T-helper 17 cell (primary cell): ENCODE measurements at regions not wholly inside any gene's neighbourhood (a gene's known extent, or its start where the extent isn't known, plus 50 kb on each side); places are given as distances from the start of the nearest gene placed in this dataset.
"Not testable (repeated sequence)": the region's sequence is repeated elsewhere in the genome, so short reads cannot be mapped to it uniquely, and the experiment has no call there.

Source experiments
- ATAC-seq: fragments of 150-1000 bp; cut with Tn5 transposase; 2 replicates; pipeline ENCODE4 v1.10.0; 2021; ENCODE audit warnings: mild to moderate bottlenecking, moderate library complexity
- DNase-seq, 3 donors: peaks; one replicate each; pipeline versions ENCODE4 v3.0.0 to v3.0.0-alpha.2; 2020 to 2021
- H3K9me3 ChIP-seq: one replicate; pipeline ENCODE4 v1.7.0; 2013; ENCODE audit warnings: low read length, mild to moderate bottlenecking; ENCODE audit not compliant: control insufficient read depth, poor library complexity, severe bottlenecking
- H3K27ac Mint-ChIP-seq: one replicate; pipeline ENCODE4 v1.8.0; 2022; ENCODE audit warnings: mild to moderate bottlenecking, moderate library complexity, mixed read lengths
- H3K27me3 Mint-ChIP-seq: one replicate; pipeline ENCODE4 v1.8.0; 2022; ENCODE audit warnings: mixed read lengths
- H3K36me3 Mint-ChIP-seq: one replicate; pipeline ENCODE4 v1.8.0; 2022; ENCODE audit warnings: low read depth, mixed read lengths
- H3K4me1 Mint-ChIP-seq: one replicate; pipeline ENCODE4 v1.8.0; 2022; ENCODE audit warnings: mild to moderate bottlenecking, mixed read lengths
- H3K4me3 Mint-ChIP-seq: one replicate; pipeline ENCODE4 v1.8.0; 2022; ENCODE audit warnings: mild to moderate bottlenecking, moderate library complexity, mixed read lengths

DNA sequence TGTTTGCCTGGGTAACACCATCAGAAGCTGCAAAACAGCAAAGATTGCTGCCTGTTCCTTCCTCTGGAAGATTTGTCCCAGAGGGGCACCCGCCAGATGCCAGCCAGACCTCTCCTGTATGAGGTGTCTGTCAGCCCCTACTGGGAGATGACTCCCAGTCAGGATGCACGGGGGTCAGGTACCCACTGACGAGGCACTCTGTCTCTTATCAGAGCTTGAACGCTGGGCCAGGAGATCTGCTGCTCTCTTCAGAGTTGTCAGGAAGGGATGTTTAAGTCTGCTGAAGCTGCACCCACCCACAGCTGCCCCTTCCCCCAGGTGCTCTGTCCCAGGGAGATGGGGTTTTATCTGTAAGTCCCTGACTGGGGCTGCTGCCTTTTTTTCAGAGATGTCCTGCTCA, 207.4 kb upstream of the PDE3A start:
- not testable (repeated sequence) for DNase-seq, H3K36me3 Mint-ChIP-seq, H3K9me3 ChIP-seq, H3K4me3 Mint-ChIP-seq, ATAC-seq, H3K4me1 Mint-ChIP-seq, H3K27me3 Mint-ChIP-seq, H3K27ac Mint-ChIP-seq

DNA sequence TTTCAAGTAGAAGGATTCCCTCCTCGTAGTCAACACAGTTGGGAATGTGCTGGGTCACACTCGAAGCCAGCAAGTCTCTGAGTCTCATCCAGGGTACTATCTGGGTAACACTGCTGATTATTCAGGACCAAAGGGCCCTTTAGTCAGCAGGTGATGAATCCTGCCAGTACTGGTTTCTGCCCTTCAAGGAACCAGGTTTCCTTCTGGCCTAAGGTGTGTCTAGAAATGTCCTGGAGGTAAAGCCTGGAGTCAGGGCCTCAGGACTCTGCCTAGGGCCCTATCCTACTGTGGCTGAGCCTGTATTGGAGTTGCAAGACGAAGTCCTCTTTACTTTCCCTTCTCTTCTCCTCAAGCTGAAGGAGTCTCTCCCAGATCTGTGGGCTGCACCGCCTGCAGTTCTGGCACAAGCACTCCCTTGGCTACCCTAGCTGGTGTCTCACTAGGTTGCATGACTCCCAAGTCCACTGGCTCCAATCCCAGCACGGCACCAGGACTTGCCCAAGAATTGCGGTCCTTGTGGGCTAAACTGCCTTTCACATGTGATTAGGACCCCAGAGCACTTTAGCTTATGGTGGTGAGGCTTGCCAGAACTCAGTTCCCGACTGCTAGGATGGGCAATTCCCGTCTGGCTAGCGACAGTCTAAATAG, 193.7 kb upstream of the PDE3A start:
- H3K4me1 Mint-ChIP-seq = no peaks in the 10 kb centered on the region
- DNase-seq (no peak), ATAC-seq (no peak)
- H3K4me3 Mint-ChIP-seq = no peak overlapping the region
- H3K36me3 Mint-ChIP-seq = no peaks in the 10 kb centered on the region
- H3K9me3 ChIP-seq = no peaks in the 10 kb centered on the region
- H3K27me3 Mint-ChIP-seq = no peaks in the 10 kb centered on the region
- no peak overlapping the region for H3K27ac Mint-ChIP-seq

DNA sequence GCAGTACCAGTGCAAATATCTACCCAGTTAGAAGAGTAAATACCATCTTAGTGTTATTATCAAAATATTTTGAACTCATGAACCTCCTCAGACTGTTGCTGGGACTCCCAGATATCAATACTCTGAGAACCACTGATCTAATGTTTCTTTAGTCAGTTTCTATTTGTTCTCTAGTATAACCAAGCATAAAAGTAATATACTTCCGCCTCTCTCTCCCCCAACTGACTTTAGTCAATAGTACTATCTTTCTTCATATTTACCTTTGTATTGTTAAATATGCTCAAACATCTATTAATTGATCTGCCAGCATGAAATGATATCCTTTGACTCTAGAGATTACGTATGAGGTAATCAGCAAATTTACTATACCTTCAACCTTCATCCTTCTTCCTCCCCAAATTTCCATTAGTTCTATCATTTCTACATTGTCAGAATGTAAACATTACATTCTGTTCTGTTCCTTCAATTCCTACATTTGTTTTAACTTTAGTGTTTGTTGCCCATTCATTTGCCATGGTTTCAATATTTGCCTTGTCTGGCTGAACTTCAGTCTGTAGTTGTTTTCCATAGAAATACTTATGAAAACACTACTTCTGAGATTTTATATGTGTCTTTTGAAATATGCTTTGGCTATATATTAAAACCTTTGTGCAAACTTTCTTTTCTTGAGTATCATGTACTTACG, 192.5 kb upstream of the PDE3A start:
- no peak for DNase-seq
- H3K9me3 ChIP-seq = no peaks in the 10 kb centered on the region
- no peak for ATAC-seq
- Mint-ChIP-seq H3K4me1 (no peaks in the 10 kb centered on the region), H3K27ac (no peak overlapping the region), H3K4me3 (no peak overlapping the region), H3K36me3 (no peaks in the 10 kb centered on the region), H3K27me3 (no peaks in the 10 kb centered on the region)

DNA sequence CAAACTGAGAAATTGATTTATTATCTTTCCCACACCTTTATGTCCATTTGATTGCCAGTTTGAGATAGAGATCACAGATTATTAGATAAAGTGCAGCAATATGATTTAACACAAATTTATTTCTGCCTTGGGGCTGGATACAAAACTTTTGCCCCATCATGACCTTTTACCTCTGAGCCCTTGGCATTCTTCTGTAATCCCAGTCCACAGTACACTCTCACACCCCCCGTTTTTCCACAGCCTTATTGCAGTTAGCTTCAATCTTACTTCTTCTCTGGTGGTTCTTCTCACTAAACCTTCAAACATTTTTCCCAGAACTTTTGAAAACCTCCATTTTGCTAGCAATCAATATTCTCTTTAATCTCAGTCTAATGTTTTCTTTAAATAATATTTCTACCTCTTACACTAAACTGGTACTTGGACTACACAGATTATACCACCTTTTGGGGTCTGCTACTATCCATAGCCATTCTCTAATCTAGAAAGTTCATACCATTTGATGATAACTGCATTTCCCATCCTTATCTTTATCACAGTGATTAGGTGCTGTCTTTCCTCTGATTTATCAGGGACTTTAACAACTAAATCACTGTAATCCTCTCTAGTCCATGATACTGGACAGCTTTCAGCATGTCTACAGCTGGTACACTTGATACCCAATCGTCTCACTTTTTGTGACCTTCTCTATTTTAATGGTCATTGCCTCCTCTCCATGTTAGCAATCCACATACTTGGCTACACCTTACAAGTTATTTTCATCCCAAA, 186.7 kb upstream of the PDE3A start:
- Mint-ChIP-seq H3K36me3 (no peaks in the 10 kb centered on the region), H3K4me1 (no peaks in the 10 kb centered on the region), H3K27ac (no peak overlapping the region), H3K4me3 (no peak overlapping the region), H3K27me3 (peaks cover 5% of the 10 kb centered on the region)
- DNase-seq (no peak), ATAC-seq (no peak)
- H3K9me3 ChIP-seq = no peaks in the 10 kb centered on the region

DNA sequence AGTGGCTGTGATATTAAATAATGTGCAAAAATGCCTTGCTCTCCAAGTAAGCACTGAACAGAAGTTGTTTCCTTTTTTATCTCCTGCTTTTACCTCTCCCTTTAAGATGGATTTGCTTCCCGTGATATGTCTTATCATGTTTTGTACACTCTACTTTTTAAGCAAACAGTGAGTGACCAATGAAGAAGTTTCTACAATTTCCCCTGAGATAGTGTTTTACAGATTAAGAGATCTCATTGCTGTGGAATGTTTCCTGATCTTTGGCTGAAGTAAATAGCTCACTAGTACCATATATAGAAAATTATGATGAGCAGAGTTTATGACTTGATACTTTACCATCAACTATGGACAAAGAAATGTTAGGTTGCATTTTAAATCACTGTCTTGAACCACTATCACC, 184.8 kb upstream of the PDE3A start:
- no peaks in the 10 kb centered on the region for H3K9me3 ChIP-seq
- H3K36me3 Mint-ChIP-seq = no peaks in the 10 kb centered on the region
- H3K27ac Mint-ChIP-seq = no peak overlapping the region
- no peak overlapping the region for H3K4me3 Mint-ChIP-seq
- peaks cover 5% of the 10 kb centered on the region for H3K27me3 Mint-ChIP-seq
- ATAC-seq (no peak), DNase-seq (no peak)
- H3K4me1 Mint-ChIP-seq = no peaks in the 10 kb centered on the region

DNA sequence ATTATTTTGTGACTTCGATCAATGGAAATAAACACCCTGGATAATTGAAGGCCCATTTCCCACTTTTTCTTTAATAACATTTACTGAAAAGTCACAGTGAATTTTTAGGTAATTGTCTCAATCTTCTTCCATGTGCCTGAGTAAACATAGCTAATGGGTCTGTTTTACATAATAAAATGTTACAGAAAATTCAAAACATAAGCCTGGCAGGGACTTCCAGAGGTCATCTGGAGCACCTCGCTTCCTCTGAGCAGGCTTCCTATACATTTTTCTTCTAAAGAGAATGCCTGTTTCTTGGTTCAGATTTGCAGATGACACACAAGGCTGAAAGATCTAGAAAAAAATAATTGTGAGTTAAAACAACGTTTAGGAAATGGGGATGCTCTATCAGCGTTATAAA, 183.8 kb upstream of the PDE3A start:
- H3K36me3 Mint-ChIP-seq = no peaks in the 10 kb centered on the region
- no peak overlapping the region for H3K4me3 Mint-ChIP-seq
- H3K27ac Mint-ChIP-seq = no peak overlapping the region

DNA sequence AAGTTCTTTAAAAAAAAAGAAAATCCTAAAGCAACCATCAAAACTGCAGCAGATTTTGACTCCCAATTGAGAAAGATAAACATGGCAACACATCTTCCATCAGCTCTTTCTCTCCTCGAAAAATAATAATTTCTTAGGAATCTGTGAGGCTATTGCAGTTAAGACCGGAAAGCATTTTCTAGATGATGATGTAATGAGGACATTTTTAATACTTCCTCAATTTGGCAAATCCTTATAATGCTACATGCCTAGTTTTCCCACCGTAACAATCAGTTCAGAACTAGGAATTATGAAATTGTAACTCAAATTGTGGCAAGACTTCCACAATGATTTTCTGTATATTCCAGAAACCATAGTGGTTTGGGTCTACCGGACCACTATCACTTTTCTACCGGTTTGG, 180.9 kb upstream of the PDE3A start:
- ATAC-seq (no peak), DNase-seq (no peak)
- Mint-ChIP-seq H3K27ac (no peak overlapping the region), H3K36me3 (no peaks in the 10 kb centered on the region), H3K4me3 (no peak overlapping the region), H3K4me1 (no peaks in the 10 kb centered on the region), H3K27me3 (peaks cover 5% of the 10 kb centered on the region)
- no peaks in the 10 kb centered on the region for H3K9me3 ChIP-seq

More for the DNA sequence above, 183.8 kb upstream of the PDE3A start:
- H3K9me3 ChIP-seq = no peaks in the 10 kb centered on the region
- ATAC-seq = no peak
- no peak for DNase-seq
- no peaks in the 10 kb centered on the region for H3K4me1 Mint-ChIP-seq
- H3K27me3 Mint-ChIP-seq = peaks cover 5% of the 10 kb centered on the region

DNA sequence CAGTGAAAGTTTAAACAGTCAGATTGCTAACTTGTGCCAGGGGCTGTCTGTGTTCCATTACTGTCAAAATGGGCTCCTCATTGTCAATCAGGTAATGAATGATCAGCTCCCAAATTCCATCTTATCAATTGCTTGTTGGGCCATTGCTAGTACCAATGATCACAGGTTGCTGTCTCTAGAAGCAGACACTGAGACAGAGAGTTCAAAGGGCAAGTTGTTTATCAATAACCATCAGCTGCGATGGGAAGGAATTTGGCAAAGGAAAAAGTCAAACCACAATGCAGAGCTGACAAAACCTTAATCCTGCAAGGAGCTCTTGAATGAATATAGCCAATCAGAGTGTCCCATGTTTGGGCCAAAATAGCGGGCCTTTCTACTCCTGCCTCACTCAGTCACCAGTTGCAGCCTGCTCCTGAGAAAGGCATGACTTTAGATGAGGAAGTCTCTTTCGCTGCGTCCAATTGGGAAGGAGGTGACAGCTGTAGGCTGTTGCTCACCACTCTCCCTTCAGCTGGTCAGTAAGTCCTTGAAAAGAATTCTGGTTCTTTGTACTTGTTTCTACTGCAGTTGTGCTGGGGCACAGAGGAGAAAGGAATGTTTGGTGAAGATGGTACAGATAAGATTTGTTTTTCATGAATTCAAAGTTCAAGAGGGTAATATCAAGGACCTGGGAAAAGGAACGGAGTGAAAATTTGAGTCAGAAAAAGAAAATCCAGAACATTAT, 179.2 kb upstream of the PDE3A start:
- no peaks in the 10 kb centered on the region for H3K9me3 ChIP-seq
- Mint-ChIP-seq H3K27ac (no peak overlapping the region), H3K36me3 (no peaks in the 10 kb centered on the region), H3K27me3 (no peaks in the 10 kb centered on the region), H3K4me3 (no peak overlapping the region), H3K4me1 (no peaks in the 10 kb centered on the region)
- DNase-seq (no peak), ATAC-seq (no peak)

DNA sequence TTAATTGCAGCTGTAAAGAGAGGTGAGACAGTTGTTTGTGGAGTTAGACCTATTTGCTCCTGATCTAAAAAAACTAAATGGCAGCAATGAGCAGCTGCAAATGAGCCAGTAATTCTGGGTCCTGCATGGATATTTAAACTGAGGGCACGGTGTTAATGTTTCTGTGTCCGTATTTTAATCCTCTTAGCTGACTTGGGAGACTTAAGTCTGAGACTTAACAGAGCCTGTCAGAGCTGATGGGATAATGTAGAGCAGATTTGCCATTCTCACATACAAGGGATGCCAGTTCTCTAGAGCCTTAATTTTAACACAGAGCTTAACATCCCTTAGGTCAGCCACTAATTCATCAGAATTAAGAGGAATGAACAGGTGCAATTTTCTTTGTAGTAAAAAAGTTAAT, 178.6 kb upstream of the PDE3A start:
- no peak for DNase-seq
- H3K9me3 ChIP-seq = no peaks in the 10 kb centered on the region
- Mint-ChIP-seq H3K27ac (no peak overlapping the region), H3K4me1 (no peaks in the 10 kb centered on the region), H3K4me3 (no peak overlapping the region), H3K36me3 (no peaks in the 10 kb centered on the region), H3K27me3 (no peaks in the 10 kb centered on the region)
- ATAC-seq = no peak

DNA sequence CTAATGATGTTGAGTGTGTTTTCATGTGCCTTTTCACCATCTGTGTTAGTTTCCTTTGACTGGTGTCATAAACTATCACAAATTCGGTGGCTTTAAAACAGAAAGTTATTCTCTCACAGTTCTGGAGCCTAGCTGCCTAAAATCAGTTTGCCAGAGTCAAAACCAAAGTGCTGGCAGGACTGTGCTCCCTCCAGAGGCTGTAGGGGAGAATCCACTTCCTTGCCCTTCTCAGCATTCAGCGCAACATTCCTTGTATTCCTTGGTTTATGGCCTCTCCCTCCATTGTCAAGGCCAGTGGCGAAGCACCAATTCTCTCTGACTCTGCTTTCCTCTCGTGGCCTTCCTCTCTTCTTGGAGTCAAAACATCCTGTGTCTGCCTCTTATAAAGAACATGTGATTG, 174.2 kb upstream of the PDE3A start:
- DNase-seq (no peak), ATAC-seq (no peak)
- H3K4me3 Mint-ChIP-seq = no peak overlapping the region
- no peaks in the 10 kb centered on the region for H3K36me3 Mint-ChIP-seq
- H3K27me3 Mint-ChIP-seq = no peaks in the 10 kb centered on the region
- H3K9me3 ChIP-seq = no peaks in the 10 kb centered on the region
- H3K27ac Mint-ChIP-seq = no peak overlapping the region
- no peaks in the 10 kb centered on the region for H3K4me1 Mint-ChIP-seq

DNA sequence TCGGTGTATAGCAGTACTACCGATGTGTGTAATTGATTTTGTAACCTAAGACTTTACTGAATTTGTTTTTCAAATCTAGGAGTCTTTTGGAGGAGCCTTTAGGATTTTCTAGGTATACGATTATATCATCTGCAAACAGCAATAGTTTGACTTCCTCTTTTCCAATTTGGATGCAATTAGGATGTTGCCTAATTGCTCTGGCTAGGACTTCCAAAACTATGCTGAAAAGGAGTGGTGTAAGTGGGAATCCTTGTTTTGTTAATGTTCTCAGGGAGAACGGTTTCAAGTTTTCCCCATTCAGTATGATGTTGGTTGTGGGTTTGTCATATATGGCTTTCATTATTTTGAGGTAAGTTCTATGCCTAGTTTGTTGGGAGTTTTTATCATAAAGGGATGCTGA, 171.6 kb upstream of the PDE3A start:
- Mint-ChIP-seq H3K27me3 (no peaks in the 10 kb centered on the region), H3K4me1 (no peaks in the 10 kb centered on the region), H3K4me3 (no peak overlapping the region), H3K36me3 (no peaks in the 10 kb centered on the region), H3K27ac (no peak overlapping the region)
- no peaks in the 10 kb centered on the region for H3K9me3 ChIP-seq
- no peak for ATAC-seq
- DNase-seq = no peak

DNA sequence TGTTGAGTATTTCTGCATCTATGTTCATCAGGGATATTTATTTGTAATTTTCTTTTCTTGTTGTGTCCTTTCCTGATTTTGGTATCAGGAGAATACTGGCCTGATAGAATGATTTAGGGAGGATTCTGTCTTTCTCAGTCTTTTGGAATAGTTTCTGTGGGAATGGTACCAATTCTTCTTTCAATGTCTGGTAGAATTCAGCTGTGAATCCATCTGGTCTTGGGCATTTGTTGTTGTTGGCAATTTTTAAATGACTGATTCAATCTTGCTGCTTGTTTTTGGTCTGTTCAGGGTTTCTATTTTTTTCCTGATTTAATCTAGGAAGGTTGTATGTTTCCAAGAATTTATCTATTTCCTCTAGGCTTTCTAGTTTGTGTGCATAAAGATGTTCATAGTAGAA, 170.9 kb upstream of the PDE3A start:
- no peak for ATAC-seq
- Mint-ChIP-seq H3K4me3 (no peak overlapping the region), H3K36me3 (no peaks in the 10 kb centered on the region), H3K4me1 (no peaks in the 10 kb centered on the region), H3K27ac (no peak overlapping the region), H3K27me3 (no peaks in the 10 kb centered on the region)
- no peaks in the 10 kb centered on the region for H3K9me3 ChIP-seq
- no peak for DNase-seq

DNA sequence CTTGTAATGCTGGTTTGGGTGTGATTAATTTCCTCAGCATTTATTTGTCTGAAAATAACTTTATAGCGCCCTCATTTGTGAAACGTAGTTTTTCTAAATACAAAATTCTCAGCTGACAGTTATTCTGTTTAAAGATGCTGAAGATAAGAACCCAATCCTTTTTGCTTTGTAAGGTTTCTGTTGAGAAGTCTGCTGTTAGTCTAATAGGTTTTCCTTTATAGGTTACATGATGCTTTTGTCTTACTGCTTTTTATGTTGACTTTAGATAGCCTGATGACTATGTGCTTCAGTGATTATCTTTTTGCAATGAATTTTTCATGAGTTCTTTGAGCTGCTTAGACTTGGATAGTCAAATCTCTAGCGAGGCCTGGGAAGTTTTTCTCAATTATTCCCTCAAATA, 168.6 kb upstream of the PDE3A start:
- no peaks in the 10 kb centered on the region for H3K4me1 Mint-ChIP-seq
- H3K4me3 Mint-ChIP-seq = no peak overlapping the region
- no peak overlapping the region for H3K27ac Mint-ChIP-seq
- H3K27me3 Mint-ChIP-seq = no peaks in the 10 kb centered on the region
- ATAC-seq (no peak), DNase-seq (no peak)
- no peaks in the 10 kb centered on the region for H3K9me3 ChIP-seq
- no peaks in the 10 kb centered on the region for H3K36me3 Mint-ChIP-seq
